CD14-positive monocyte (primary cell): ENCODE measurements at regions not wholly inside any gene's neighbourhood (a gene's known extent, or its start where the extent isn't known, plus 50 kb on each side); places are given as distances from the start of the nearest gene placed in this dataset.

ENCODE experiments used
- DNase-seq, 3 donors: peaks; one replicate each; pipeline ENCODE4 v3.0.0-alpha.2; 2011 to 2022
- H2AFZ ChIP-seq: 2 replicates; pipeline ENCODE4 v1.6.0; 2012; ENCODE audit warnings: mild to moderate bottlenecking, low read depth, low read length, inconsistent platforms; ENCODE audit not compliant: insufficient read depth, poor library complexity, severe bottlenecking
- H3K27ac ChIP-seq, 2 donors: 1 replicate in 1 of 2; 2 replicates in 1 of 2; pipeline ENCODE4 v1.5.1; 2012 to 2013; ENCODE audit warnings: low read length in 2 of 2, control low read depth in 1 of 2, inconsistent platforms in 1 of 2, low read depth in 1 of 2, mild to moderate bottlenecking in 1 of 2
- H3K27me3 ChIP-seq, 2 donors: one replicate each; pipeline versions ENCODE4 v1.6.0 to v1.6.1; 2011 to 2013; ENCODE audit warnings: low read length in 2 of 2; ENCODE audit not compliant: control insufficient read depth in 2 of 2, insufficient read depth in 2 of 2
- H3K36me3 ChIP-seq, 2 donors: replicated peaks in 1 of 2; 1 replicate in 1 of 2; 2 replicates in 1 of 2; pipeline versions ENCODE4 v1.5.1 to v1.6.1; 2012 to 2013; ENCODE audit warnings: low read length in 2 of 2, control low read depth in 1 of 2, inconsistent platforms in 1 of 2, mild to moderate bottlenecking in 1 of 2; ENCODE audit not compliant: insufficient read depth in 2 of 2, control insufficient read depth in 1 of 2
- H3K4me1 ChIP-seq, 2 donors: 1 replicate in 1 of 2; 2 replicates in 1 of 2; pipeline versions ENCODE4 v1.5.1 to v1.6.1; 2012 to 2013; ENCODE audit warnings: low read length in 2 of 2, control low read depth in 1 of 2, inconsistent platforms in 1 of 2, mild to moderate bottlenecking in 1 of 2, moderate library complexity in 1 of 2; ENCODE audit not compliant: insufficient read depth in 2 of 2, control insufficient read depth in 1 of 2
- H3K4me2 ChIP-seq: replicated peaks from 2 replicates; pipeline ENCODE3; 2012; ENCODE audit warnings: low read length, moderate library complexity, mild to moderate bottlenecking; ENCODE audit not compliant: poor library complexity, severe bottlenecking; ENCODE audit errors: extremely low read depth
- H3K4me3 ChIP-seq, 3 experiments: fragments of 200-600 bp in 1 of 3; sonication (generic) in 1 of 3; replicated peaks in 1 of 3; 1 replicate in 2 of 3; 2 replicates in 1 of 3; pipeline ENCODE4 v1.5.1; 2011 to 2013; ENCODE audit warnings: low read length in 3 of 3, mild to moderate bottlenecking in 3 of 3, control low read depth in 2 of 3, low read depth in 2 of 3, inconsistent platforms in 1 of 3, moderate library complexity in 1 of 3
- H3K79me2 ChIP-seq: 2 replicates; pipeline ENCODE4 v1.6.0; 2012; ENCODE audit warnings: mild to moderate bottlenecking, control low read depth, inconsistent platforms, low read length, moderate library complexity; ENCODE audit not compliant: insufficient read depth
- H3K9ac ChIP-seq: 2 replicates; pipeline ENCODE4 v1.6.0; 2017; ENCODE audit warnings: low read length, mild to moderate bottlenecking; ENCODE audit not compliant: insufficient read depth, poor library complexity, severe bottlenecking
- H3K9me3 ChIP-seq, 2 donors: replicated peaks in 1 of 2; 1 replicate in 1 of 2; 2 replicates in 1 of 2; pipeline versions ENCODE4 v1.5.1 to v1.6.1; 2012 to 2013; ENCODE audit warnings: low read length in 2 of 2, control low read depth in 1 of 2; ENCODE audit not compliant: control insufficient read depth in 1 of 2, insufficient read depth in 1 of 2
- H4K20me1 ChIP-seq: 2 replicates; pipeline ENCODE4 v1.6.0; 2012; ENCODE audit warnings: mild to moderate bottlenecking, low read length, control low read depth, moderate library complexity; ENCODE audit not compliant: insufficient read depth
- H3K27ac Mint-ChIP-seq, 7 donors: one replicate each; pipeline ENCODE4 v1.8.0; 2020; ENCODE audit warnings: mild to moderate bottlenecking in 7 of 7, mixed read lengths in 7 of 7, moderate library complexity in 6 of 7, inconsistent platforms in 2 of 7
- H3K27me3 Mint-ChIP-seq, 3 donors: one replicate each; pipeline ENCODE4 v1.8.0; 2021 to 2022; ENCODE audit warnings: low read depth in 3 of 3, mild to moderate bottlenecking in 3 of 3, mixed read lengths in 3 of 3, moderate library complexity in 3 of 3, inconsistent platforms in 1 of 3
- H3K36me3 Mint-ChIP-seq, 2 donors: one replicate each; pipeline ENCODE4 v1.8.0; 2020; ENCODE audit warnings: mixed read lengths in 2 of 2, inconsistent platforms in 1 of 2, mild to moderate bottlenecking in 1 of 2
- H3K4me1 Mint-ChIP-seq: one replicate; pipeline ENCODE4 v1.8.0; 2020; ENCODE audit warnings: mild to moderate bottlenecking, mixed read lengths
- H3K4me3 Mint-ChIP-seq, 2 donors: one replicate each; pipeline ENCODE4 v1.8.0; 2020; ENCODE audit warnings: mild to moderate bottlenecking in 2 of 2, mixed read lengths in 2 of 2, moderate library complexity in 1 of 2
- H3K9me3 Mint-ChIP-seq, 7 donors: one replicate each; pipeline ENCODE4 v1.8.0; 2020 to 2022; ENCODE audit warnings: mixed read lengths in 7 of 7, mild to moderate bottlenecking in 6 of 7, moderate library complexity in 6 of 7, inconsistent platforms in 2 of 7
- CTCF ChIP-seq: fragments of 200-600 bp; IDR thresholded peaks from one replicate; pipeline ENCODE4 v1.8.0; 2022; ENCODE audit warnings: antibody characterized with exemption, mild to moderate bottlenecking
- WGBS: methylation state at CpG from one replicate; pipeline ENCODE4 v1.1.5; 2013; ENCODE audit warnings: missing lambda C conversion rate; ENCODE audit not compliant: insufficient coverage; 5-methylcytosine and 5-hydroxymethylcytosine counted together
- intact Hi-C, 2 donors: fragments of 100-400 bp; cut with micrococcal nuclease; formaldehyde crosslinking; loops; one replicate each; pipeline versions ENCODE4 v1.15.0 to v1.15.1; 2023

DNA sequence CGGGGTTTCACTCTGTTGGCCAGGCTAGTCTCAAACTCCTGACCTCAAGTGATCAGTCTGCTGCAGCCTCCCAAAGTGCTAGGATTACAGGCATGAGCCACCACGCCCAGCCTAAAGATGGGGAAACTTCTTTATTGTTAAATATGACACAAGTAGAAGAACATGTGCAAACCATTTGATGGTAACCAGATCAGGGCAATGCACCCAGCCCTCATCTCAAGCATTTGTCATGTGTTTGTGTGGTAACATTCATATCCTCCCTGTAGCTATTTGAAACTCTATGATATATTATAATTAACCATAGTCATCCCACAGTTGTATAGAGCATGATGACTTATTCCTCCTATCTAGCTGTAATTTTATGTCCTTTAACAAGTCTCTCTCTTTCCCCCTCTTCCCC, 119.5 kb upstream of the TMPRSS2 start:
- Histone ChIP-seq H3K36me3 (no peaks in the 10 kb centered on the region), H4K20me1 (no peaks in the 10 kb centered on the region), H3K4me3 (no peak overlapping the region), H3K9ac (no peak overlapping the region), H3K27ac (no peak overlapping the region), H3K79me2 (no peaks in the 10 kb centered on the region), H3K4me2 (no peak overlapping the region), H3K4me1 (no peaks in the 10 kb centered on the region), H2AFZ (no peak overlapping the region), H3K27me3 (peaks cover 0 to 9% of the 10 kb centered on the region in 2 donors), H3K9me3 (peaks cover 6 to 9% of the 10 kb centered on the region in 2 donors)
- H3K27ac Mint-ChIP-seq, result peak overlapping the region in 1 of 7 donors; percentile 43
- intact Hi-C loops, result no loop called here
- peaks cover 13 to 27% (median 19%) of the 10 kb centered on the region in 3 donors for H3K27me3 Mint-ChIP-seq
- TF ChIP-seq CTCF, result no peak
- no peak for DNase-seq
- no peaks in the 10 kb centered on the region for H3K36me3 Mint-ChIP-seq
- peaks cover 7 to 24% (median 13%) of the 10 kb centered on the region in 7 donors for H3K9me3 Mint-ChIP-seq
- H3K4me3 Mint-ChIP-seq, result no peak overlapping the region
- H3K4me1 Mint-ChIP-seq, result no peaks in the 10 kb centered on the region
- WGBS, result 100% methylated on average over 1 of the region's 2 CpGs

- H3K4me2 ChIP-seq, result no peak overlapping the region
- peaks cover 6 to 9% of the 10 kb centered on the region in 2 donors for H3K9me3 ChIP-seq
- no peaks in the 10 kb centered on the region for H3K36me3 ChIP-seq
- H3K36me3 Mint-ChIP-seq, result no peaks in the 10 kb centered on the region
- peaks cover 7 to 24% (median 13%) of the 10 kb centered on the region in 7 donors for H3K9me3 Mint-ChIP-seq
- no peak overlapping the region for H3K4me3 Mint-ChIP-seq
- no peaks in the 10 kb centered on the region for H3K79me2 ChIP-seq
- H2AFZ ChIP-seq, result no peak overlapping the region
- H3K27me3 ChIP-seq, result peaks cover 0 to 9% of the 10 kb centered on the region in 2 donors
- no peak overlapping the region for H3K27ac Mint-ChIP-seq
- H3K4me3 ChIP-seq, result no peak overlapping the region
- no peak for DNase-seq
- intact Hi-C loops, result no loop called here
- peaks cover 10 to 29% (median 16%) of the 10 kb centered on the region in 3 donors for H3K27me3 Mint-ChIP-seq
- 22% methylated on average over 2 of the region's 6 CpGs for WGBS
- no peaks in the 10 kb centered on the region for H4K20me1 ChIP-seq
- H3K9ac ChIP-seq, result no peak overlapping the region
- H3K27ac ChIP-seq, result no peak overlapping the region
- no peaks in the 10 kb centered on the region for H3K4me1 ChIP-seq
- H3K4me1 Mint-ChIP-seq, result no peaks in the 10 kb centered on the region
- TF ChIP-seq CTCF, result no peak
Measured at GRCh38 chr21:41626021-41626420, 118.1 kb upstream of the TMPRSS2 start.
